ENCODE measurements at regions not wholly inside any gene's neighbourhood (a gene's known extent, or its start where the extent isn't known, plus 50 kb on each side); places are given as distances from the start of the nearest gene placed in this dataset.
A peak's percentile ranks its signal among the peaks of the same experiment; 100 is the strongest.

DNA sequence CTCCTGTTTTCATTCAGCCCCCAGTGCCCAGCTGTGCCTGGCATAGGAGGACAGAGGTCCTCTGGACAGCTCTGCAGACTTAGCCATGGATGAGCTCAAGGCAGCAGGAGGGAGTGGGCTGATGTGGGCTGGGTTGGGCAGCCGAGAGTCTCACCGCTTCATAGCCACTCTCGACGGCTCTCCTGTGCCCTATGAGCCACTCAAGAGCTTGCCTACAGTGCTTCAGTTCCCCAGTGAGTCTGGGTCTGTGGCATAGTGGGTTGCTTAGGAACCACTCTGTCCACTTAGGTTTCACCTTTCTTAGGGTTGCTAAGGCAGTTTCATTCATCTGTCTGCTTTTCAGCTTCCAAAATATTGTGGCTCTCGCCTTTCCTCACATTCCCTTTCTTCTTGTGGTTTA, 296.8 kb downstream of the ICE1 start:
- no peak for DNase-seq
- FAIRE-seq: no peak

DNA sequence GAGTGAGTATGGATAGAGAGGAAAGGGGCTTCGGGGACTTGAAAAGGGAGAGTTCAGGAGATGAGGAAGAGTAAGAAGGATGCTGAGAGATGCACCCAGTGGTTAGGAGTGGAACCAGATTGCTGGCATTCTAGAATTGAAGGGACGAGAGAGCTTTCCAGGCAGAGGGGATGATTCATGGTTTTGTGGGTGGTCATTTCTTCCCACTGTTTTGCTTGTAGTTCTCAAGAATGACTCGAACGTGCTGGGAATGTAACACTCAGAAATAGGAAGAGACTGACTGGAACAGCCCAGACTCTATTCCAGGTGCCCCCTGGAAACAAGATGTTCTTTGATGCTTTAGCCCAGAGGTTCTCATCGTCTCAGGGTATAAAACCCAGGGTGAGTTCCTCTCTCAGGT, 294.2 kb downstream of the ICE1 start:
- intact Hi-C loops (cut with DNase I): no loop called here
- Histone ChIP-seq H3K4me3 (ENCODE audit: low read length in 3 of 3) (no peak overlapping the region), H3K27ac (ENCODE audit: low read depth in 2 of 2, low read length in 2 of 2) (no peak overlapping the region), H3K4me1 (ENCODE audit: control insufficient read depth in 2 of 3, insufficient read depth in 2 of 3, low read depth in 1 of 3, low read length in 3 of 3) (no peaks in the 10 kb centered on the region), H3K9ac (ENCODE audit: low read length in 3 of 3) (no peak overlapping the region), H3K27me3 (ENCODE audit: control insufficient read depth, insufficient read depth, low read length) (no peaks in the 10 kb centered on the region), H3K36me3 (ENCODE audit: control insufficient read depth in 2 of 3, insufficient read depth in 3 of 3, low read length in 3 of 3) (no peaks in the 10 kb centered on the region), H3K9me3 (ENCODE audit: control insufficient read depth in 2 of 3, insufficient read depth in 1 of 3, low read length in 3 of 3) (no peaks in the 10 kb centered on the region)
- DNase-seq: no peak
- FAIRE-seq: no peak
- no peak for TF ChIP-seq CTCF (IDR thresholded peaks at IDR 0.05; ENCODE audit: borderline replicate concordance, extremely low read depth, insufficient read depth)

More for the DNA sequence above, 296.8 kb downstream of the ICE1 start:
- Histone ChIP-seq H3K9ac (ENCODE audit: low read length in 3 of 3) (no peak overlapping the region), H3K27ac (ENCODE audit: low read depth in 2 of 2, low read length in 2 of 2) (no peak overlapping the region), H3K4me3 (ENCODE audit: low read length in 3 of 3) (no peak overlapping the region), H3K27me3 (ENCODE audit: control insufficient read depth, insufficient read depth, low read length) (no peaks in the 10 kb centered on the region), H3K36me3 (ENCODE audit: control insufficient read depth in 2 of 3, insufficient read depth in 3 of 3, low read length in 3 of 3) (no peaks in the 10 kb centered on the region), H3K9me3 (ENCODE audit: control insufficient read depth in 2 of 3, insufficient read depth in 1 of 3, low read length in 3 of 3) (no peaks in the 10 kb centered on the region), H3K4me1 (ENCODE audit: control insufficient read depth in 2 of 3, insufficient read depth in 2 of 3, low read depth in 1 of 3, low read length in 3 of 3) (no peaks in the 10 kb centered on the region)
- intact Hi-C loops (cut with DNase I): no loop called here
- TF ChIP-seq CTCF (IDR thresholded peaks at IDR 0.05; ENCODE audit: borderline replicate concordance, extremely low read depth, insufficient read depth): no peak

DNA sequence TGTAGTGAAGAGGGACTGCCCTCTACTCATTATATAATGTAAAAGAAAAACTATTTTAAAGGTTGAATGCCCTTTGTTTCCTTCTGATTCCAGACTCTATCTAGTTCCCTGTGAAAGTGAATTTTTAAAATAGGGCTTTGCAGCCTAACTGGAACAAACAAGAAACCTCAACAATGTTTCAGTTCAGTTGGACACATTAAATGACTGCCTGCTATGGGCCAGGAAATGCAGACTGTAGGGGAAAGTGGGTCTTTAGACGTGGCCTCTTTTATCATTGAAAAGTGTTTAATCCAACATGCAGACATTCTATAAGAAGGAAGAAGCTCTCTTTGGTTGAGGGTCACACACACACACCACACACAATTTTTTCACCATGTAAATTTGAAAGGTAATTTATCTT, 289.1 kb downstream of the ICE1 start:
- H3K4me3 ChIP-seq (ENCODE audit: low read length in 3 of 3): no peak overlapping the region
- H3K36me3 ChIP-seq (ENCODE audit: control insufficient read depth in 2 of 3, insufficient read depth in 3 of 3, low read length in 3 of 3): no peaks in the 10 kb centered on the region
- no peak overlapping the region for H3K27ac ChIP-seq (ENCODE audit: low read depth in 2 of 2, low read length in 2 of 2)
- no peak overlapping the region for H3K9ac ChIP-seq (ENCODE audit: low read length in 3 of 3)
- H3K9me3 ChIP-seq (ENCODE audit: control insufficient read depth in 2 of 3, insufficient read depth in 1 of 3, low read length in 3 of 3): no peaks in the 10 kb centered on the region
- no peaks in the 10 kb centered on the region for H3K27me3 ChIP-seq (ENCODE audit: control insufficient read depth, insufficient read depth, low read length)
- TF ChIP-seq CTCF (IDR thresholded peaks at IDR 0.05; ENCODE audit: borderline replicate concordance, extremely low read depth, insufficient read depth): no peak
- intact Hi-C loops (cut with DNase I): no loop called here
- peak in 1 of 5 donors; percentile 56 for DNase-seq
- no peak for FAIRE-seq
- no peaks in the 10 kb centered on the region for H3K4me1 ChIP-seq (ENCODE audit: control insufficient read depth in 2 of 3, insufficient read depth in 2 of 3, low read depth in 1 of 3, low read length in 3 of 3)

GRCh38 chr5:5711112-5711511, 288.6 kb downstream of the ICE1 start:
- intact Hi-C loops (cut with DNase I): no loop called here
- Histone ChIP-seq H3K9me3 (ENCODE audit: control insufficient read depth in 2 of 3, insufficient read depth in 1 of 3, low read length in 3 of 3) (no peaks in the 10 kb centered on the region), H3K4me3 (ENCODE audit: low read length in 3 of 3) (no peak overlapping the region), H3K36me3 (ENCODE audit: control insufficient read depth in 2 of 3, insufficient read depth in 3 of 3, low read length in 3 of 3) (no peaks in the 10 kb centered on the region), H3K4me1 (ENCODE audit: control insufficient read depth in 2 of 3, insufficient read depth in 2 of 3, low read depth in 1 of 3, low read length in 3 of 3) (no peaks in the 10 kb centered on the region), H3K27me3 (ENCODE audit: control insufficient read depth, insufficient read depth, low read length) (no peaks in the 10 kb centered on the region), H3K9ac (ENCODE audit: low read length in 3 of 3) (no peak overlapping the region), H3K27ac (ENCODE audit: low read depth in 2 of 2, low read length in 2 of 2) (no peak overlapping the region)
- peak in 1 of 5 donors; percentile 54 for DNase-seq
- TF ChIP-seq CTCF (IDR thresholded peaks at IDR 0.05; ENCODE audit: borderline replicate concordance, extremely low read depth, insufficient read depth): no peak
- no peak for FAIRE-seq
